ENCODE measurements at regions not wholly inside any gene's neighbourhood (a gene's known extent, or its start where the extent isn't known, plus 50 kb on each side); places are given as distances from the start of the nearest gene placed in this dataset.
"Not testable (repeated sequence)": the region's sequence is repeated elsewhere in the genome, so short reads cannot be mapped to it uniquely, and the experiment has no call there.

- DNase-seq (ENCODE audit: low spot score) = not testable (repeated sequence)
Observed at GRCh38 chr2:87075054-87075790, 53.6 kb upstream of the PLGLB1 start.

DNA sequence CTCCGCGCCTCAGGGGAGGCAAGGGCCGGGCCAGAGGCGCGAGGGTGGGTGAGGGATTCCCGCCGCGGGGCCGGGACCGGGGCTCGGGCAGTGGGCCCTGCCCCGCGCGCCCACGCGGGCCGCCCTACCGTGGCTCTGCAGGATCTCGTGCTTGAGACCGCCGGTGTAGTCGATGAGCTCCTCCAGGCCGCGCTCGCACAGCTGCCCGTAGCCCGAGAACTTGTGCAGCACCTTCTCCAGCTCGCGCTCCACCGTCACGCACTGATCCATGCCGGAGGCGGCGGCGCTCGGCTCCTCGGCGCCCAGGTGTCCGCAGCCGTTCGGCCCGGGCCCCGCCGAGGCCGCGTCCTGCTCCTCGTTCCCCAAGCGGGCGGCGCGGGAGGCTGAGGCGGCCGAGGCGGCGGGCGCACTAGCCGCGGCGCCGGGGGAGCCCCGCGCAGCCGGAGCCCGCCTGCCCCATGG lies 54.2 kb upstream of the PLGLB1 start:
- DNase-seq (ENCODE audit: low spot score) = peak; percentile 52

- peak; percentile 95 for DNase-seq (ENCODE audit: low spot score)
Observed at GRCh38 chr2:87076253-87077123, 54.8 kb upstream of the PLGLB1 start.

- DNase-seq (ENCODE audit: low spot score) = not testable (repeated sequence)
Observed at GRCh38 chr2:87077124-87077446, 55.4 kb upstream of the PLGLB1 start.

- DNase-seq (ENCODE audit: low spot score) = not testable (repeated sequence)
Observed at GRCh38 chr2:87081727-87082126, 60.1 kb upstream of the PLGLB1 start.

GRCh38 chr2:87088079-87088478 lies 66.4 kb upstream of the PLGLB1 start:
- not testable (repeated sequence) for DNase-seq (ENCODE audit: low spot score)

DNA sequence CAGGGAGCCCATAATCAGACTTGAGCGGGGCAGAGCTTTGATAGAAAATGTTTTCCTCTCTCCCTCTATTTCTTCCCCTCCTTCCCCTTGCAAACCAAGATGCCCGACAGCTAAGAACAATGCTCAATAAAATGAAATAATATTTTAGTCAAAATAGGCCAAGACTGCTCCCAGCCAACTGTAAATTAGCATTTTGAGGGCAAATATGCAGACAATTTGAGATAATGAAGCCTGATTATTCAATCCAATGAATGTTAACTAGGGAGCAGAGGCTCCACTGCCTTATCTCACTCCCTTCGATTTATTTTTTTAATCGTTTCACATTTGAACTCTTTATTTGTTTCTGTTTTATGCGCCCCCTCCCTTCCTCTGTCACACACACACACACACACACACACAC lies 67.8 kb upstream of the PLGLB1 start:
- DNase-seq (ENCODE audit: low spot score) = not testable (repeated sequence)

DNA sequence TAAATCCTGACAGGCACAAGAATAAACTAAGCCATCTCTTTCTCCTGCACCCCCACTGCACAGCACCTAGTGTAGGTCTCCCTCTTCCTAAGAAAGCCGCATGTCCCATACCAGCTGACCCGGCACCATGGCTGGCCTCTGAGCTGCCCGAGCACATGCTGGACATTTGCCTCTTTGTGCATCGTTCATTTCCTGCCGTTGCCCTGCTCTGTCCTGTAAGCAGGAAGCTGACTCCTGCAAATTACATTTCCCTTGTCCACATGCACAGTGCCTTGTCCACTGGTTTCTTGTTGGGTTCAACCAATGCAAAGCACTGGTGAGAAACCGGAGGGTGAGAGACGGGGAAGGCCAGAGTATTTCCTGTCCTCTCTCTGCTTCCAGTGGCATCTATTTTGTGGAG lies 71.6 kb upstream of the PLGLB1 start:
- DNase-seq (ENCODE audit: low spot score) = not testable (repeated sequence)

GRCh38 chr2:87093937-87094529 lies 72.4 kb upstream of the PLGLB1 start:
- not testable (repeated sequence) for DNase-seq (ENCODE audit: low spot score)

DNA sequence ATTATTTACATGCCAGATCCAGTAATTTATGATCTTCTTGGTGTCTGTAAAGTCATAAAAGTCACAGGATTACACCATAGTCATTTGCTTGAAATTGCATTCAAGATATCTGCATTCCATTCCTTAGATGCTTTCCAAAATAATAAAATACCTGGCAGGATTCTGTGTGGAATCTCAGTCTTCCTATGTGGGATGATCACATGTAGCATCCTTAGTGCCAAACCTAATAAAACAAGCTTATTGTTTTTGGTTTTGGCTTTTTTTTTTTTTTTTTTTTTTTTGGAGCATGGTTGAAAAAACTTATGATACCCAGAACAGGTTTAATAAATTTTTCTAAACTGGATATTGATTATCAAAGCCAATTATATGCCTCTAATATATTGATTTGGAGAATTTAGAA lies 74.2 kb upstream of the PLGLB1 start:
- not testable (repeated sequence) for DNase-seq (ENCODE audit: low spot score)

- DNase-seq (ENCODE audit: low spot score) = not testable (repeated sequence)
Observed at GRCh38 chr2:87128761-87129553, 107.3 kb upstream of the PLGLB1 start.

DNA sequence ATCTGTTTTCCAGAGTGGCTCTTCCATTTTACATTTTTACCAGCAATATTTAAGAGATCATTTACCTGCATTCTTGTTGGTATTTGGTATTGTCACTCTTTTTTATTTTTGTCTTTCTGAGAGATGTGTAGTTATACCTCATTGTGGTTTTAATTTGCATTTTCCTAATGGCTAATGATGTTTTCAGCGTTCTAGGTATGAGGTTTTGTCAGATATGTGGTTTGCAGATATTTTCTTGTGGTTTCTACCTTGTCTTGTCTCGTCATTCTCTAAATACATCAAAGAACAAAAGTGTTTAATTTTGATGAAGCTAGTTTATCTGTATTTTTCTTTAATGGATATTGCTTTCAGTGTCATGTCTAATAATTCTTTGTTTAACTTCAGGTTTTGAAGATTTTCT lies 110.9 kb upstream of the PLGLB1 start:
- DNase-seq (ENCODE audit: low spot score) = not testable (repeated sequence)

- DNase-seq (ENCODE audit: low spot score) = not testable (repeated sequence)
Observed at GRCh38 chr2:87151835-87152493, 130.3 kb upstream of the PLGLB1 start.

DNA sequence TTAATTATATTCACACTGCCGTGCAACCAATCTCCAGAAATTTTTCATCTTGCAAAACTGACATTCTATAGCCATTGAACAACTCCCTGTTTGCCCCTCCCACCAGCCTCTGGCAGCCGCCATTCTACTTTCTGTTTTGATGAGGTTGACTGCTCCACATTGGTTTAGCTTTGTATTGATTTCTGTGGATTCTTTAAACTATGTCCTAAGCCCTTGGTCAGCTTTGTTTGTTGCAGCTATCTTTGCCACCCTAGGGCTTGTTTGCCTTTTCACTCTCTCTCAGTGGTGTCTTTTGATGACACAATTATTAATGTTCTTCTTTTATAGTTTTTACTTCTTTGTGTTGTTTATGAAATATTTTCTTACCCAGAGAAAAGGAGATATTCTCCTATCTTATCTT lies 152.8 kb upstream of the PLGLB1 start:
- DNase-seq (ENCODE audit: low spot score) = not testable (repeated sequence)

DNA sequence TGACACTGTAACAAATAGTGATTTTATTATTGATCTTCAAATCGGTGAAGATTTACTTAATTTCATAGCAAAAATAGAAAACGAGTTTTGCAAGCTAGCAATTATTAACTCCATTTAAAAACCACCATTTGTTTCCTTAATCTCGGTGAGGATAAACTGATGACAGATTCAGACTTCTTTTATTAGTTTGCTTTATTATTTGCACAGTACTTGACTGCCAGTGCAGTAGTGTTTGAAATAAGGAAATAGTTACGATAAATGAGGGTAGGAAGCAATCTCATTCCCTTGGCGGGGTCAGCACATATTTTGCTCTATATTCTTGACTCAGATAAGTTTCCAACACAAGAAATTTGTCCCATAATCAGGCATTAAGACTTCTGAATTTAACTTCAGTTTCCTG lies 161.7 kb upstream of the PLGLB1 start:
- DNase-seq (ENCODE audit: low spot score) = not testable (repeated sequence)

- DNase-seq (ENCODE audit: low spot score) = not testable (repeated sequence)
Observed at GRCh38 chr2:87184260-87184659, 162.6 kb upstream of the PLGLB1 start.

- not testable (repeated sequence) for DNase-seq (ENCODE audit: low spot score)
Observed at GRCh38 chr2:87189214-87189613, 167.6 kb upstream of the PLGLB1 start.

DNA sequence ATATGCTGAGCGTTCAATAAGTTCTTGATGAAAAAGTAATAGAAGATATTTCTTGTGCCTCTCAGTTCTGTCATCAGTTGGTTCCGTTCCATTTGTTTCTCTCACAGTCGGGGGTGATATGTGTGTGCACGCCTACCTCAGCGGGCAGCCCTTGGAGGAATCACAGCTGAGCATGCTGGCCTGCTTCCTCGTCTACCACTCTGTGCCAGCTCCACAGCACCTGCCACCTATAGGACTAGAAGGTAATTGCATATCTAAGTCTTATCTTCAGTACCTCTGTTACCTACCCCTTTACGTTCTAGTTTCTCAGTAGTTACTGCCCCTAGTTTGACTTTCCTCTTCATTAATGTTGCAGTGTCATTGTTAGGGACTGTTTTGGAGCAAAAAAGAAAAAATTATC lies 171.7 kb upstream of the PLGLB1 start:
- not testable (repeated sequence) for DNase-seq (ENCODE audit: low spot score)

- not testable (repeated sequence) for DNase-seq (ENCODE audit: low spot score)
Observed at GRCh38 chr2:87194254-87194999, 172.8 kb upstream of the PLGLB1 start.

DNA sequence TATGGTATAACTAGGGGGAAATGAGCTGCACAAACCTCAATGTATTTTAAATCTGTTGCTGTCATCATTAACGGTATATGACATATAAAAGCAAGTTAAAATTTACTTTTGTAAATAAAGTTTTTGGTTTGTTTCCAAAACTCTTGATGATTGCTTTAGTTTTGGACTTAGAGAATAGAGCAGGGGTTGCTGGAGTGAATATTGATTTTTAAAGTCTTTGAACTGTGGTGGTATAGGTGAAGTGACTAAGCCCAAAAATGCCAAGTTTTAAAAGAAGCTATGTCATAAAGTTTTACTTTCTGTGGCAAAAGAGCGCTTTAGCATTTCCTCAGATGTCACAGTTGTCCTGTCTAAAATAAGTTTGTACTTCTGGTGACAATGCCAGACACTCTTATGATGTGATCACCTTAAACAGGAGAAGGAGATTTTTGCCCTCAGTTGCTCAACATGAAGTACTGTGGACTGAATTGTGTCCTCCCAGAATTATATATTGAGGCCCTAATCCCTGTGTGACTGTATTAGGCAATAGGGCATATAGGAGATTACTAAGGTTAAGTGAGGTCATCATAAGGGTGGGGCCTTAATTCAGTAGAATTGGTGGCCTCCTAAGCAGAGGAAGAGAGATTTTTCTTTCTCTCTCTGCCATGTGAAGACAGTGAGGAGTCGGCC lies 175.2 kb upstream of the PLGLB1 start:
- DNase-seq (ENCODE audit: low spot score) = not testable (repeated sequence)

Measured in ureter (tissue), 1 donor.